ENCODE measurements at regions not wholly inside any gene's neighbourhood (a gene's known extent, or its start where the extent isn't known, plus 50 kb on each side); places are given as distances from the start of the nearest gene placed in this dataset.

GRCh38 chrX:68915778-68916177 lies 87.0 kb downstream of the EFNB1 start:
- H3K27ac ChIP-seq (ENCODE audit: extremely low read depth, low read depth, low read length): no peak overlapping the region
- no peak overlapping the region for H3K4me3 ChIP-seq (ENCODE audit: low read depth, low read length)
- ChIA-PET POLR2A (no interaction called here), CTCF (no interaction called here)
- TF ChIP-seq ZNF350 (tag by site-specific recombination; IDR thresholded peaks at IDR 0.05) (no peak), SALL2 (tag by site-specific recombination; IDR thresholded peaks at IDR 0.05; ENCODE audit: borderline replicate concordance) (no peak), ZNF513 (tag by site-specific recombination; IDR thresholded peaks at IDR 0.05) (no peak), OVOL3 (tag by site-specific recombination; IDR thresholded peaks at IDR 0.05) (no peak), ZNF354C (tag by site-specific recombination; IDR thresholded peaks at IDR 0.05; ENCODE audit: borderline replicate concordance, low read depth) (no peak), ZNF211 (tag by site-specific recombination; IDR thresholded peaks at IDR 0.05; ENCODE audit: low read depth) (no peak), KLF10 (tag by site-specific recombination; IDR thresholded peaks at IDR 0.05) (no peak), ZNF184 (tag by site-specific recombination; IDR thresholded peaks at IDR 0.05) (no peak), ZSCAN16 (tag by site-specific recombination; IDR thresholded peaks at IDR 0.05) (no peak), ZFP3 (tag by site-specific recombination; IDR thresholded peaks at IDR 0.05; ENCODE audit: low read depth) (no peak), ZSCAN4 (tag by site-specific recombination; IDR thresholded peaks at IDR 0.05) (no peak), ZBTB8A (tag by site-specific recombination; IDR thresholded peaks at IDR 0.05) (no peak), ZNF645 (tag by site-specific recombination; IDR thresholded peaks at IDR 0.05) (no peak), ZNF239 (tag by site-specific recombination; IDR thresholded peaks at IDR 0.05) (no peak), PRDM1 (tag by site-specific recombination; IDR thresholded peaks at IDR 0.05) (no peak), BCL11B (tag by site-specific recombination; IDR thresholded peaks at IDR 0.05; ENCODE audit: low read depth) (no peak), ZNF398 (tag by site-specific recombination; IDR thresholded peaks at IDR 0.05) (no peak), ZFP37 (tag by site-specific recombination; IDR thresholded peaks at IDR 0.05) (no peak)
- H3K36me3 ChIP-seq (ENCODE audit: control insufficient read depth in 2 of 2, insufficient read depth in 1 of 2, low read length in 2 of 2): no peaks in the 10 kb centered on the region
- no peaks in the 10 kb centered on the region for H3K4me1 ChIP-seq (ENCODE audit: control insufficient read depth, insufficient read depth, low read length)
- no peaks in the 10 kb centered on the region for H3K9me3 ChIP-seq (ENCODE audit: control insufficient read depth, insufficient read depth, low read depth, low read length)

GRCh38 chrX:68914479-68914946 lies 85.7 kb downstream of the EFNB1 start:
- POLR2A ChIA-PET: no interaction called here
- TF ChIP-seq SCRT1 (tag by site-specific recombination; IDR thresholded peaks at IDR 0.05; ENCODE audit: borderline replicate concordance): peak; percentile 78; the same call in 1 of the 2 replicates
- no peak for TF ChIP-seq ZNF830 (tag by site-specific recombination; IDR thresholded peaks at IDR 0.05; ENCODE audit: low read depth)
- no peak for TF ChIP-seq ZNF157 (tag by site-specific recombination; IDR thresholded peaks at IDR 0.05)
- TF ChIP-seq ZBTB49 (tag by site-specific recombination; IDR thresholded peaks at IDR 0.05; ENCODE audit: low read depth): no peak
- no peak for TF ChIP-seq ZNF423 (tag by site-specific recombination; IDR thresholded peaks at IDR 0.05)
- no peak for TF ChIP-seq EGR2 (tag by site-specific recombination; IDR thresholded peaks at IDR 0.05; ENCODE audit: low read depth)
- no peak for TF ChIP-seq ZNF558 (tag by site-specific recombination; IDR thresholded peaks at IDR 0.05)
- TF ChIP-seq ZEB2 (tag by site-specific recombination; IDR thresholded peaks at IDR 0.05): no peak
- no peak for TF ChIP-seq ZNF394 (tag by site-specific recombination; IDR thresholded peaks at IDR 0.05; ENCODE audit: borderline replicate concordance)
- peak; percentile 92 for TF ChIP-seq GLIS1 (tag by site-specific recombination; IDR thresholded peaks at IDR 0.05)
- peak; percentile 64 for TF ChIP-seq ZIC2 (tag by site-specific recombination; IDR thresholded peaks at IDR 0.05)
- TF ChIP-seq ZNF266 (tag by site-specific recombination; IDR thresholded peaks at IDR 0.05; ENCODE audit: low read depth): no peak

More at GRCh38 chrX:68914479-68914946, 85.7 kb downstream of the EFNB1 start:
- no peaks in the 10 kb centered on the region for H3K9me3 ChIP-seq (ENCODE audit: control insufficient read depth, insufficient read depth, low read depth, low read length)
- no peak overlapping the region for H3K27ac ChIP-seq (ENCODE audit: extremely low read depth, low read depth, low read length)
- H3K4me3 ChIP-seq (ENCODE audit: low read depth, low read length): no peak overlapping the region
- CTCF ChIA-PET: no interaction called here
- no peaks in the 10 kb centered on the region for H3K36me3 ChIP-seq (ENCODE audit: control insufficient read depth in 2 of 2, insufficient read depth in 1 of 2, low read length in 2 of 2)
- H3K4me1 ChIP-seq (ENCODE audit: control insufficient read depth, insufficient read depth, low read length): no peaks in the 10 kb centered on the region

Measured in HEK293 (cell line).